Stimulated activated CD8-positive, alpha-beta memory T cell treated with anti-CD3 and anti-CD28 coated beads, Interleukin-2, amount 100 ng/mL, for 1 hour (primary cell): ENCODE measurements at regions not wholly inside any gene's neighbourhood (a gene's known extent, or its start where the extent isn't known, plus 50 kb on each side); places are given as distances from the start of the nearest gene placed in this dataset.

Source experiments
- DNase-seq, 2 donors: peaks; one replicate each; pipeline ENCODE4 v3.0.0-alpha.2; 2020; ENCODE audit warnings: low read depth in 2 of 2

GRCh38 chr4:81951891-81952455 lies 421.8 kb downstream of the HNRNPD start:
- DNase-seq, result no peak

DNA sequence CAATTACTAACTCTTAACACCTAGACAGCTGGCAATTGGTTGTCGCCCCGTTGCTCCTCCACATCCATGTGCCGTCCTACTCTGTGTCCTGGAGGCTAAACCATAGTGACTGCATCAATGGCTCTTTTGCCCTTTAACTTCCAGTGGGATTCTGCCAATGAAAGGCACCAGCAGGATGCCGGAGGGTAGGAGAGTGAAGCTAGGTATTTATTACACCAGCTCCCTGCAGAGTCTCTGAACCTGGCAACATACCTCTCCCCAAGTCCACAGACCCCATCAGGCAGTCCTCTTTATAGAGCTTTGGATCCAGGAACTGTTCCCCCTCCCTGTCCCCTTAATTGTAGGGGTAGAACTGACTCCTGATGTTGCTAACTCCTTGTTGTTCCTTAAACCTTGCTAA lies 426.8 kb downstream of the HNRNPD start:
- no peak for DNase-seq

- DNase-seq, result no peak
These were observed 443.1 kb downstream of the HNRNPD start for GRCh38 chr4:81930506-81931238.

- DNase-seq, result no peak
These were observed 450.7 kb downstream of the HNRNPD start for GRCh38 chr4:81923140-81923539.

DNA sequence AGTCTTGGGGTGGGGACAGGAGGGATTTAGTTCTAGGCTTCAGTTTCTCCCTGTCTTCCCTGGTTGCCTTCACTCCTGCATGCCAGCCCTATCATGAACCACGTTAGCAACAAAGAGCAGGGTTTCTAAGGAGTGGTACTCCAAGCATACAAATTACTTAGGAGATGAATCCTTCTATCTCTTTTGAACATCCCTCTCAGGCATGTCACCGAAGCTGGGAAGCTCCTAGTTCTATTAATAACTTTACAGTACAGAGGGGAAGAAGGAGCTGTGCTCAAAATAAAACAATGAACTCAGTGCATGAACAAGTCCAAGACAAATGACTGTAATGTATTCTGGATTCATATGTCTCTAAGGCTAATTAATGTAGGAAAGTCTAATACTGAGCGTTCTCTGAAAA lies 450.6 kb upstream of the RASGEF1B start:
- DNase-seq, result no peak

GRCh38 chr4:81921751-81922159 lies 450.0 kb upstream of the RASGEF1B start:
- DNase-seq, result no peak

DNA sequence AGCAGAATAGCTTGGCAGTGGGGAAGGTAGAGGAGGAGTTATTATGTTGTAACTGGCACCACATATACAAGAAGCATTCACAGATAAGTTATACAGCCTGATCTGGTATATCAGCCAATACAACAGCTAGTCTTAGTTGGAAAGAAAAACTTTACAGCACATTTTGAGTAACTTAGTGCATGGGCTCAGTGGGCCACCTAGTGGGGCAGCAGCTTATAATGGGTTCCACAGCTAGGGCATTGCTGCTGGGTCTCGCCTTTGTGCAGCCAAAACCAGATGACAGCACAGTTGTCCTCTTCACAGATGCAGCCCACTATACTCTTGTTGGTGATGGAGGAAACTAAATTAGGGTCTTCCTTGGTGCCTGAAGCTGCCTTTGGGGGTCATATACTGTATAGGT lies 448.1 kb upstream of the RASGEF1B start:
- DNase-seq, result no peak

GRCh38 chr4:81919223-81919622 lies 447.5 kb upstream of the RASGEF1B start:
- DNase-seq, result no peak

DNA sequence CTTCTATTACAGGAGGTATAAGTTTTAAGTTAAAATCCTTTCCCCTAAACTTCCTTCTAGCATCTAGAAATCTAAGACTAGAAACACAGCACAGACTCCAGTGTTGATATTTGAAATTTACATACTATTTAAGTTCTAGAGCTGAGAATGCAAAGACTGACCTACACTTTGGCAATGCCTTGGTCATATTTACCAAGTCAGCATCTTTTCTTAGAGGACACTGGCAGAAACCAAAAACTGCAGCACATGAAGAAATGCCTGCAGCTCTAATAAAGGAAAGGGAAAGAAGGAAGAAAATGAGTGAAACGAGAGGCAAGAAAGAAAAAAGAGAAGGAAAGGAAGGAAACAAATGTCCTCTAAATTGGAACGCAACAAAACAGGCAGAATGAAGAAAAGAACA lies 443.7 kb upstream of the RASGEF1B start:
- DNase-seq, result no peak

- no peak for DNase-seq
These were observed 442.9 kb upstream of the RASGEF1B start for GRCh38 chr4:81914623-81915022.

DNA sequence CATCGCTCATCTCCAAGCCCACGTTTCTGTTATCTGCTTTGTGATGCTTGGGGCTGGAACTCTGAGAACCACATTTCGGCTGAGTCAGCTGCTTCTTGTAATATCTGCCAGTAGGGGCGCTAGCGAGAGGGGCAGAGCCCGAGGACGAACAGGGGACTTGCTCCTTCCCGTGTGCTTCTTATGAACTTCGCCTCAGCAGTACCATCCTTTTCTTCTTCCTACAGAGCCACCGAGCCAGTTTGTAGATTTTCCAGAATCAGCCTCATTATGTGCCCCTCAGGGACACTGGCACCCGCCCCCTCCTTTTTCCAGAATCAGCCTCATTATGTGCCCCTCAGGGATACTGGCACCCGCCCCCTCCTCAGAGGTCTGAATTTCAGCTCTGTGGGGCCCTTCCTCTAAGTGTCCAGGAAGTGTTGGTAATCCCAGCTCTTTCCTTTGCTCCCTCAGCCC lies 441.7 kb upstream of the RASGEF1B start:
- DNase-seq, result peak; percentile 4 to 16

DNA sequence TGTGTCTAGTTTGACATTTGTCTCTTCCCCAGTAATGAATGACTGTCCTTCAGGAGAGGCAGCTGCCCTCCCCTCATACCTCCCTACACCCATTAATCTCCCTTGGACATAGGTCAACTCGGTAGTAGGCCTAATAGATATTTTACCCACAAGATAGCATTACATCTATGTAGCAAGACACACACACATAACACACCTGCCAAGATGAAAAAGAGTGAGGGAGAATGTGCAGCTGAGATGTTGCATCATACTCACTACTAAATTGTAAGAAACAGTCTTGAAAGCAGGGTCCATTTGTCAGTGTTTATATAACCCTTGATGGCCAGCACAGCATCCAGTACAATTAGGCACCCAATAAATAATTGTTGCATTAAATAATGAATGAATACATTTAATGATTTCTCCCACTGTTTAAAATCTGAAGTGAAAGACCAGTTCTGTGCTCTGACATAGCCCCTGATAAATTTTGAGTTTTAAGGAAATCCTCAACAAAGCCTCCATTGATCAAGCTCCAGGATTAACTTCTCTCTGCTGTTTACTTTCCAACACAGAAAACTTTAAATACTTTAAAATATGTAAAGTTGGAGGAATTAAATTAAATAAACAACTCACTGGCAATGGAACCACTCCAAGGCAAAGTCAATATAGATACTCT lies 440.8 kb upstream of the RASGEF1B start:
- no peak for DNase-seq

DNA sequence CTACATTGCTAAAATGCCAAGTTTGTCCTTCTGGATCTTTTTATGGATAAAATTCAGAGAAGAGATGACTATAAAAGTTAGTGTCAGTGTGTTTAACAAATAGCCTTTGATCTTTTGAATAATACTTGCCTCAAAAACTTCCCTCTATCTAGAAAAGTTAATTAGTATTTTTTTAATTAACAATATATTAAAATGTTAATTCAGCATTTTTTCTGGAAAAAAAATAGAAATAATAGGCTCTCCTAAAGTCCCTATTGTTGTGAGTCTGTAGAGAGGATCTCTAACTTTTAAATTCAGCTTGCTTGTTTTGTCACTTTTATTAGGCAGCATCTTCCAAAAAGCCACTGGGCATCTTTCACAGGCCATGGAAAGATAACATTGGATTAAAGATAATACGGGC lies 435.2 kb upstream of the RASGEF1B start:
- no peak for DNase-seq

- no peak for DNase-seq
These were observed 434.3 kb upstream of the RASGEF1B start for GRCh38 chr4:81905971-81906370.

DNA sequence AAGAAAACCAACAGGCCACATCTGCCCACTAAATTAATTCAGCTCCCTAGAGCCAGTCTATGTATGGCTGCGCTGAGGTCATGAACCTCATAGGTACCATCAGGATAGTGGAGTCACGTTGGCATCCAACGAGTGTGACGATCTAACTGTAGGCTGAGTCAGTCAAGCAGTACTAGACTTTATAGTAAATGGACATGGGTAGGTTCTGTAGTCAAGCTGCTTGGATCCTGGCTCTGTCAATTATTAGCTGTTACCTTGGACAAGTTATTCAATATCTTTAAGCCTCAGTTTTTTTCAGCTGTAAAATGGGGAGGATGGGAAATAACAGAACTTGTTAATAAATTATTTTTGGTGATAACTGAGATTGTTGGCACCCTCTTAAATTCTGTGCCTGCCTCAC lies 432.4 kb upstream of the RASGEF1B start:
- DNase-seq, result no peak

- no peak for DNase-seq
These were observed 431.5 kb upstream of the RASGEF1B start for GRCh38 chr4:81903212-81903611.

GRCh38 chr4:81898862-81899504 lies 427.3 kb upstream of the RASGEF1B start:
- DNase-seq, result no peak

DNA sequence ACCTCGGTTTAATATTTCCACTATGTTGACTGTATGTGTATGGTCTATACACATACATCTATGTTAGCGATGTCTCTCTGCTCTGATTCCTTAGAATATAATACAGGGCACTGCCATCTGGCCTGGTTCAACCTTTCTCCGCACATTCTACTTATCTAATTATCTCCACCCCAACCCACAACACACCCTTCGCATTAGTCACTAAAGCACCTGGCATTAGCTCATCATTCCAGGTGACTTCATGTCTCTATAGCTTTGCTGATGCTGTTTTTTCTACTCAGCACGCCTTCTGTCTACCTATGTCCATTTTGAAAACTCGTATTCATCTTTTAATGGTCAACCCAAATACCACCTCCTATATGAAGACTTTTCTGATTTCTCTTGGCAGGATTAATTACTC lies 425.2 kb upstream of the RASGEF1B start:
- no peak for DNase-seq

GRCh38 chr4:81891005-81891996 lies 419.6 kb upstream of the RASGEF1B start:
- DNase-seq, result no peak

DNA sequence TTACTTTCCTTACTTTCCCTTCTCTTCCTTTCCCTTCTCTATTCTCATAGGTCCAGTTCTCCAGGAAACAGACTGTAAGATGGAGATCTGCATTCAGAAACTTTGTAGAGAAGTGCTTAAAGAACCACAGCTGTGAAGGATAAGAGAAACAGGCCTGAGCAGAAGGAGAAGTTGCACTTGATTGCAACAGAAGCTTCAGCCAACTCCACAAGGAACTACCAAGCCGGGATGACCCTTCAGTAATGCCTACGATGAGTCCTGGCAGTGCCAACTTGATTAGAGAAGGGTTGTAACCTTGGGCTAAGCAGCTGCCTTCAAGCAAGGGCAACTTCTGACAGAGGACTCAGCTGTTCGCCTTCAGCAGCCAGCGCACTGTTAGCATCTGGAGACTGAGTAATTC lies 413.3 kb upstream of the RASGEF1B start:
- DNase-seq, result no peak
